ENCODE measurements at regions not wholly inside any gene's neighbourhood (a gene's known extent, or its start where the extent isn't known, plus 50 kb on each side); places are given as distances from the start of the nearest gene placed in this dataset.

DNA sequence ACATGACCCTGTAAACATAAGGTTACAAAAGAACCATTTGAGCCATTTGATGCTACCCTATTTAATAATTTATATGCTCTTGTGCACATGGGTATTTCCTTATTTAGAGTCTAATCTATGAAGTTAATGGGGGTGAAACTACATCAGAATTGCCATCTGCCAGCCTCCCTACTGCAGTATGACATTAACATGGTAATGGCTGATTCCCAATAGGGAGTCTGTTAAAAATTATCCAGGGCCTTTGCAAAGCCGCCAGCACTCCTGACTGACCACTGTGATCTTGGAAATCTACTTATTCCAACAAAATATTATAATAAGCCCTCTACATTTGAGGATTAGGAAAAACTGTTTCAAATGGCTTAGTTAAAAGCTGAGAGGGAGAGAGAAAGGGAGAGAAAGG is 153.7 kb downstream of the CLCN4 start:
- no TSS peak for BruUV-seq (replicated peaks)
- DNase-seq (ENCODE audit: low read depth, low spot score) (no peak), ATAC-seq (no peak)
- in situ Hi-C loops (cut with HindIII; ENCODE audit: low pct_unique_long_range_greater_than_20kb, low sequenced_read_pairs), result no loop called here
- no peaks in the 10 kb centered on the region for H3K9me3 ChIP-seq (ENCODE audit: control insufficient read depth, insufficient read depth, low read depth, low read length)
- H3K4me3 ChIP-seq (ENCODE audit: low read depth in 2 of 2, low read length in 2 of 2), result no peak overlapping the region
- no peaks in the 10 kb centered on the region for H3K27me3 ChIP-seq (ENCODE audit: control insufficient read depth, insufficient read depth, low read length)
- no peak for TF ChIP-seq SIN3A (IDR thresholded peaks at IDR 0.05; ENCODE audit: borderline replicate concordance, insufficient read depth, low read depth, low read length)
- no peak for TF ChIP-seq TCF7L2 (IDR thresholded peaks at IDR 0.05; ENCODE audit: low read depth, low read length)
- TF ChIP-seq, protein P1, sequence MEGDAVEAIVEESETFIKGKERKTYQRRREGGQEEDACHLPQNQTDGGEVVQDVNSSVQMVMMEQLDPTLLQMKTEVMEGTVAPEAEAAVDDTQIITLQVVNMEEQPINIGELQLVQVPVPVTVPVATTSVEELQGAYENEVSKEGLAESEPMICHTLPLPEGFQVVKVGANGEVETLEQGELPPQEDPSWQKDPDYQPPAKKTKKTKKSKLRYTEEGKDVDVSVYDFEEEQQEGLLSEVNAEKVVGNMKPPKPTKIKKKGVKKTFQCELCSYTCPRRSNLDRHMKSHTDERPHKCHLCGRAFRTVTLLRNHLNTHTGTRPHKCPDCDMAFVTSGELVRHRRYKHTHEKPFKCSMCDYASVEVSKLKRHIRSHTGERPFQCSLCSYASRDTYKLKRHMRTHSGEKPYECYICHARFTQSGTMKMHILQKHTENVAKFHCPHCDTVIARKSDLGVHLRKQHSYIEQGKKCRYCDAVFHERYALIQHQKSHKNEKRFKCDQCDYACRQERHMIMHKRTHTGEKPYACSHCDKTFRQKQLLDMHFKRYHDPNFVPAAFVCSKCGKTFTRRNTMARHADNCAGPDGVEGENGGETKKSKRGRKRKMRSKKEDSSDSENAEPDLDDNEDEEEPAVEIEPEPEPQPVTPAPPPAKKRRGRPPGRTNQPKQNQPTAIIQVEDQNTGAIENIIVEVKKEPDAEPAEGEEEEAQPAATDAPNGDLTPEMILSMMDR (IDR thresholded peaks at IDR 0.05), result no peak
- no peak for TF ChIP-seq REST (IDR thresholded peaks at IDR 0.05; ENCODE audit: insufficient read depth in 1 of 2, low read depth in 2 of 2, low read length in 1 of 2)
- TF ChIP-seq POLR2AphosphoS5 (IDR thresholded peaks at IDR 0.05; ENCODE audit: low read depth, low read length), result no peak
- H3K27ac ChIP-seq (ENCODE audit: low read length), result no peak overlapping the region
- no peaks in the 10 kb centered on the region for H3K36me3 ChIP-seq (ENCODE audit: control insufficient read depth, insufficient read depth, low read length)
- ChIA-PET CTCF (no interaction called here), POLR2A (no interaction called here)
- intact Hi-C loops (cut with micrococcal nuclease; ENCODE audit: unreplicated experiment), result no loop called here
- no peaks in the 10 kb centered on the region for H3K4me1 ChIP-seq (ENCODE audit: control insufficient read depth, insufficient read depth, low read length)

DNA sequence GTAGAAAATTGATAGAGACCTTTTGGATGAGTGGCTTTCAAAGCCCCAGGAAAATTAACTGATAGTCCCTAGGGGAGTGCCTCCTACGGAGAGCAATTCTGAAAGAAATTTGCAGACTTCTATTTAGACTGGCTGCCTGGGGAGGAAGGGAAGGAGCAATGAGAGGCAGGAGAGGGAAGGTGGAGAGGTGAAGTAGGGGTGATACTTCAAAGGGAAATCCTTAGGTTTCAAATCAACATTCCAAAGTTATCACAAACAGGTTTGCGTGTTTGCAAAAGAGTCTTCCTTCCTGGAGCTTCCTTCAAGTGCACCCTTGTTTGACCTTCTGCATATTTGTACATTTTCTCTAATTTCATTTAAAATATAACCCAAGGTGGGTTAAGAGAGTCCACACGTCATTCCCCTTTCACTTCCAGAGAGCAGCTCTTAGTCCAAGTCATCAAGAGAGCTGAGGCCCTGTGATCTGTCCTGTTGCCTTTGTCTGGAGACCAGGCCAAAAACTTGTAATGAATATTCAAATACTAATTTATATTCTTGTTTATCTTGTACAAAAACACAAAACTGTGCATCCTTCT is 157.8 kb downstream of the CLCN4 start:
- Histone ChIP-seq H3K4me3 (ENCODE audit: low read depth in 2 of 2, low read length in 2 of 2) (no peak overlapping the region), H3K27me3 (ENCODE audit: control insufficient read depth, insufficient read depth, low read length) (no peaks in the 10 kb centered on the region), H3K9me3 (ENCODE audit: control insufficient read depth, insufficient read depth, low read depth, low read length) (no peaks in the 10 kb centered on the region), H3K36me3 (ENCODE audit: control insufficient read depth, insufficient read depth, low read length) (no peaks in the 10 kb centered on the region), H3K4me1 (ENCODE audit: control insufficient read depth, insufficient read depth, low read length) (no peaks in the 10 kb centered on the region), H3K27ac (ENCODE audit: low read length) (no peak overlapping the region)
- TF ChIP-seq SIN3A (IDR thresholded peaks at IDR 0.05; ENCODE audit: borderline replicate concordance, insufficient read depth, low read depth, low read length) (no peak), TCF7L2 (IDR thresholded peaks at IDR 0.05; ENCODE audit: low read depth, low read length) (no peak)
- TF ChIP-seq, protein P1 (IDR thresholded peaks at IDR 0.05), result no peak
- ChIA-PET CTCF (no interaction called here), POLR2A (no interaction called here)
- intact Hi-C loops (cut with micrococcal nuclease; ENCODE audit: unreplicated experiment), result no loop called here
- no TSS peak for BruUV-seq (replicated peaks)
- in situ Hi-C loops (cut with HindIII; ENCODE audit: low pct_unique_long_range_greater_than_20kb, low sequenced_read_pairs), result no loop called here
- ATAC-seq (no peak), DNase-seq (ENCODE audit: low read depth, low spot score) (no peak)
